Small intestine (tissue), 7 donors: ENCODE measurements at regions not wholly inside any gene's neighbourhood (a gene's known extent, or its start where the extent isn't known, plus 50 kb on each side); places are given as distances from the start of the nearest gene placed in this dataset.
A peak's percentile ranks its signal among the peaks of the same experiment; 100 is the strongest.
"Not testable (repeated sequence)": the region's sequence is repeated elsewhere in the genome, so short reads cannot be mapped to it uniquely, and the experiment has no call there.

Experiments
- DNase-seq, 2 donors: peaks; one replicate each; pipeline versions ENCODE4 v3.0.0 to v3.0.0-alpha.2; 2013
- FAIRE-seq: peaks from 2 replicates; lab custom pipeline; 2012; peaks lifted over from hg19 to GRCh38; lab: Jason Lieb, UNC
- H3K27ac ChIP-seq, 3 donors: one replicate each; pipeline ENCODE4 v1.5.1; 2013; ENCODE audit warnings: low read length in 2 of 3, mild to moderate bottlenecking in 2 of 3, control low read depth in 1 of 3, inconsistent platforms in 1 of 3, low read depth in 1 of 3, moderate library complexity in 1 of 3
- H3K27me3 ChIP-seq, 3 donors: one replicate each; pipeline ENCODE4 v1.6.1; 2013; ENCODE audit warnings: low read length in 3 of 3, inconsistent platforms in 1 of 3; ENCODE audit not compliant: control insufficient read depth in 3 of 3, insufficient read depth in 3 of 3
- H3K36me3 ChIP-seq, 3 donors: one replicate each; pipeline ENCODE4 v1.6.1; 2013; ENCODE audit warnings: low read length in 3 of 3, inconsistent platforms in 1 of 3, low read depth in 1 of 3, mild to moderate bottlenecking in 1 of 3, moderate library complexity in 1 of 3; ENCODE audit not compliant: control insufficient read depth in 3 of 3, insufficient read depth in 2 of 3
- H3K4me1 ChIP-seq, 3 donors: one replicate each; pipeline ENCODE4 v1.6.1; 2013; ENCODE audit warnings: low read length in 2 of 3, inconsistent platforms in 1 of 3, low read depth in 1 of 3, mild to moderate bottlenecking in 1 of 3, moderate library complexity in 1 of 3; ENCODE audit not compliant: control insufficient read depth in 3 of 3, insufficient read depth in 2 of 3
- H3K4me3 ChIP-seq, 3 donors: one replicate each; pipeline ENCODE4 v1.5.1; 2013; ENCODE audit warnings: low read length in 3 of 3, control low read depth in 1 of 3, inconsistent platforms in 1 of 3, low read depth in 1 of 3, mild to moderate bottlenecking in 1 of 3, moderate library complexity in 1 of 3
- H3K9me3 ChIP-seq, 2 donors: one replicate each; pipeline ENCODE4 v1.6.1; 2013; ENCODE audit warnings: low read depth in 1 of 2, low read length in 1 of 2; ENCODE audit not compliant: control insufficient read depth in 2 of 2, insufficient read depth in 1 of 2
- WGBS, 3 donors: extraction: QIAGEN DNeasy Blood & Tissue Kit; methylation state at CpG; one replicate each; pipeline ENCODE4 v1.1.7; 2013; 5-methylcytosine and 5-hydroxymethylcytosine counted together
- donor health status: healthy with polysubstance abuse.
- donor health status: control.
- donor health status: control.
- donor health status: Bipolar disorder and iron deficiency.
- donor health status: healthy.

DNA sequence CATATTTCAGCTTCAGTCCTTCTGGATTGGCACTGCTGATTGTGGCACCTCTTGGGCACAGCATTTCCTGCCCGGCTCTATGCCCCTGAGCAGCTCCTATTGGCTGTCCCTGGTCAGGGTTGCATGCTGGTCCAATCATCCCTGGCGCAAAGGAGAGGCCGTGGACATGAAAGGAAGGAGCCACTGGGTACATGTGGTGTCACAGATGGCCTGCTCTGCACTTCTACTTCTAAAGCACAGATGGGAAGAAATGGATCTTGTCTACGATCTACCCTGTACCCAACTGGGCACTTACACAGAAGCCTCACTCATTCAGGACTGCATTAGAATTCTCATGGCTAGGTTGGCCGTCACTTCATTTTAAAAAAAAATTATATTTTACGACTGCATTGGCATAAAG lies 232.5 kb downstream of the SHQ1 start:
- DNase-seq, result no peak
- no peaks in the 10 kb centered on the region for H3K36me3 ChIP-seq
- peaks cover 0 to 5% of the 10 kb centered on the region in 2 donors for H3K9me3 ChIP-seq
- H3K27ac ChIP-seq, result peak overlapping the region in 1 of 3 donors; percentile 73
- no peak for FAIRE-seq
- H3K4me1 ChIP-seq, result peaks cover 0 to 32% (median 10%) of the 10 kb centered on the region in 3 donors
- H3K4me3 ChIP-seq, result no peak overlapping the region
- whole genome bisulfite sequencing, 3 donors, result 95 to 96% (median 95%) methylated on average over 6 of the region's 6 CpGs
- H3K27me3 ChIP-seq, result no peaks in the 10 kb centered on the region

DNA sequence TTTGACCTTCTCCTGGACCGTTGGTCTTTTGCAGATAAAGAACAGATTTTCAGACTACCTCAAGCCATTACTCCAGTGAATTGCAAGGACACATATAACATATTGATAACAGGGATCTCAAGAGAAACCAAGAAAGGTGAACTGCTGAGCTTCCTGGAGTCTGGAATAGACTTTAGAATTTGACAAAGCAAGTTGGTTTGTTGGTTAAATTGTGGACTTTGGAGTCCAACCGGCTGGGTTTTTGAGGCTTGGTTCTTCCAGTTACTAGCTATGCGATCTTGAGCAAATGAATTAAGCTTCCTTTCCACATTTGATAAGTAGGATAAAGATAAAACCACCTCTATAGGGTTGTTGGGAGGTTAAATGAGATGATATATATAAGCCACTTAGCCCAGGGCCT lies 233.1 kb downstream of the SHQ1 start:
- FAIRE-seq (no peak), DNase-seq (peak; percentile 69 to 87)
- H3K27ac ChIP-seq, result peak overlapping the region in 1 of 3 donors; percentile 73
- H3K27me3 ChIP-seq, result no peaks in the 10 kb centered on the region
- no peaks in the 10 kb centered on the region for H3K36me3 ChIP-seq
- H3K9me3 ChIP-seq, result peaks cover 0 to 5% of the 10 kb centered on the region in 2 donors
- peaks cover 0 to 32% (median 10%) of the 10 kb centered on the region in 3 donors for H3K4me1 ChIP-seq
- 14 to 54% (median 36%) methylated on average over 3 of the region's 3 CpGs for WGBS, 3 donors
- no peak overlapping the region for H3K4me3 ChIP-seq

DNA sequence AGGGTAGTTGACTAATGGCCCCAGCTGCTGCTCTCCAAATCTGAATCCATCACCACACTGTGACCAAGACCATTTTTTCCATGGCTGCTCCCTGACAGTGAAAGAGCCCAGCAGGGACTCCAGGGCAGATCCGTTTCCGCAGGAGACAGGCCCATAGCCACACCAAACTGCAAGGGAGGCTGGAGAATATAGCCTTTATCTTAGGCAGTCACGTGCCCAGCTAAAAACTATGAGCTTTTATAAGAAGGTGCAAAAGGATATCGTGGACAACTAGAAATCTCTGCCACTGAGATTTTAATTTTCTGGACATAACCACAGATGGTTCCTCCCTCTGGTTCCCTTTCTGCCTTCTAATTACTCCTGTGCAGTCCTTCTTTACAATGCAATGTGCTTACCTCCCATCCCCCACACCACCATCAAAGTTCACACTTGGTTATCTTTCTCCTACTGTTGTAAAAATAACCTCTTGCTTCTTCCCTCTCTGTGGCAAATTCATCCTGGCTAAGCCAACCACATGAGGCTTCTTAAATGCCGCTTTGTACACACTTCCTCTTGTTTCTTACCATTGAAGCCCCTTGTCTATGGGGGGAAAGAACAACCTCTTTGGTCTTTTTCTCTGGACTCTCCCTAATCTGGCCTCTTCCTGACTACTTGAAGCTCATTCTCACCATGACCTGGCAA lies 233.7 kb downstream of the SHQ1 start:
- no peak for FAIRE-seq
- Histone ChIP-seq H3K36me3 (no peaks in the 10 kb centered on the region), H3K27ac (peak overlapping the region in 1 of 3 donors; percentile 73), H3K4me1 (peaks cover 0 to 32% (median 10%) of the 10 kb centered on the region in 3 donors), H3K4me3 (no peak overlapping the region), H3K27me3 (no peaks in the 10 kb centered on the region), H3K9me3 (peaks cover 0 to 5% of the 10 kb centered on the region in 2 donors)
- WGBS, 3 donors, result 83 to 93% (median 84%) methylated on average over 5 of the region's 5 CpGs
- peak; percentile 65 to 70 for DNase-seq

DNA sequence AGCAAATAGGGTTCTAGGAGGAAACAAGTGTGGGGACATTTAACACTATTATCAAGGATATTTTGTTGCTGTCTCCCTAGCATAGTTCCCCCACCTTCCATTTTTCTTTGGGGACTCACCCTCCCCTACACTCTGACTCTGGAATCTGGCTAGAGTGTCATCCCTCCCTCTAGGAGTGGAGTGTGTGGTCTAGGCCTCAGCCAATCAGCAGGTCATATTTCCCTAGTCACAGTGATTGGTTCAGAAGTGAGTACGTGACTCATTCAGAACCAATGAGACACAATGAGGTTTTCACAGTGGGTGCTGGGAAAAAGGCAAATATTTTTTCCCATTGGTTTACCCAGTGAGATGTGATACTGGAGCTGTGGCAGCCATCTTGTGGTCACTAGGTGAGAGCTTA lies 234.4 kb downstream of the SHQ1 start:
- Histone ChIP-seq H3K27me3 (no peaks in the 10 kb centered on the region), H3K4me1 (peaks cover 0 to 32% (median 10%) of the 10 kb centered on the region in 3 donors), H3K4me3 (no peak overlapping the region), H3K36me3 (no peaks in the 10 kb centered on the region), H3K27ac (no peak overlapping the region), H3K9me3 (peaks cover 0 to 5% of the 10 kb centered on the region in 2 donors)
- FAIRE-seq (no peak), DNase-seq (no peak)
- WGBS, 3 donors, result 96 to 100% (median 97%) methylated on average over 1 of the region's 1 CpG

DNA sequence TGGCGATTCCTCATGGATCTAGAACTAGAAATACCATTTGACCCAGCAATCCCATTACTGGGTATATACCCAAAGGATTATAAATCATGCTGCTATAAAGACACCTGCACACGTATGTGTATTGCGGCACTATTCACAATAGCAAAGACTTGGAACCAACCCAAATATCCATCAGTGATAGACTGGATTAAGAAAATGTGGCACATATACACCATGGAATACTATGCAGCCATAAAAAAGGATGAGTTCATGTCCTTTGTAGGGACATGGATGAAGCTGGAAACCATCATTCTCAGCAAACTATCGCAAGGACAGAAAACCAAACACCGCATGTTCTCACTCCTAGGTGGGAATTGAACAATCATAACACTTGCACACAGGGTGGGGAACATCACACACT lies 239.1 kb downstream of the SHQ1 start:
- H3K4me3 ChIP-seq, H3K4me1 ChIP-seq, H3K9me3 ChIP-seq, H3K27me3 ChIP-seq, DNase-seq, H3K36me3 ChIP-seq, FAIRE-seq, H3K27ac ChIP-seq: not testable (repeated sequence)
- WGBS, 3 donors, result 94 to 97% (median 97%) methylated on average over 4 to 5 of the region's 5 CpGs

DNA sequence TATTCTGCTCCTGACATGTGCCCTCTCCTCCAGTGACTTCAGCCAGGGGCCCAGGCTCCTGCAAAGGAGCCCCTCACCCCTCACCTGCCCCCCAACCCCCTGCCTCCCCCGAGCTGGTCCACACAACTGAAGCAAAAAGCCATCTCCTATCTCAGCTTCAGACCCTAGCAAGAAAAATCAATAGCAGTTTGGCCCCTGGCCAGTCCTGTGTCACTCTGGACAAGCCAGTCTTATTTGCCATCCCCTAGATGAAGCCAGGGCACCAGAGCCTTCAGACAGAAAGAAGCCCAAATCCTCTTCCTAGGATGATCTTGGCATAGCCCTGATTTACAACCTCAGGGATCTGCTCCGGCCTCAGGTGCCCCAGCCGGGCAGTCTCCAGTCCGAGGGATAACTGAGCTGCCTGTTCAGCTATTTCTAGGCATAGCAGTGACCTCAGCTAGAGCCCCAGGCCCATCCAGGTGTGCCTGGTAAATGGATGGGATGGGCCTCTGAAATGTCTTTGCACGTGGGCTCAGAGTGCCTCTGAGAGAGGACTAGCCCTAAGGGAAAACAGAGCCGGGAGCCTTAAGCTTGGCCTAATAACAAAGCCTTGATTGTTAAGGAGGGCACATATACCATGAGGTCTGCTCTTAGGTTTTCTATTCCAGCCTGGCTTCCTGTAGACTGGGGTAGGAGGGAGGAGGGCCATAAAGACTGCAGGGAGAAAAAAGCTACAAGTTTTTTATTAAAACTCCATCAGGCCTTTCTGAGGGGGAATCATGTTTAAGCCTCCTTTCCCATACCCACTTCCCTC lies 242.0 kb downstream of the SHQ1 start:
- Histone ChIP-seq H3K9me3 (no peaks in the 10 kb centered on the region), H3K4me1 (no peaks in the 10 kb centered on the region), H3K27me3 (no peaks in the 10 kb centered on the region), H3K36me3 (no peaks in the 10 kb centered on the region), H3K4me3 (no peak overlapping the region), H3K27ac (no peak overlapping the region)
- DNase-seq (no peak), FAIRE-seq (no peak)
- 53 to 80% (median 57%) methylated on average over 6 of the region's 6 CpGs for WGBS, 3 donors

- no peak overlapping the region for H3K27ac ChIP-seq
- FAIRE-seq, result no peak
- no peak overlapping the region for H3K4me3 ChIP-seq
- WGBS, 3 donors, result 57 to 83% (median 71%) methylated on average over 3 of the region's 3 CpGs
- no peaks in the 10 kb centered on the region for H3K4me1 ChIP-seq
- no peaks in the 10 kb centered on the region for H3K27me3 ChIP-seq
- no peaks in the 10 kb centered on the region for H3K36me3 ChIP-seq
- H3K9me3 ChIP-seq, result no peaks in the 10 kb centered on the region
- DNase-seq, result no peak
Measured at GRCh38 chr3:72604328-72604727, 243.9 kb downstream of the SHQ1 start.

GRCh38 chr3:72601983-72602750 lies 246.1 kb downstream of the SHQ1 start:
- no peak overlapping the region for H3K27ac ChIP-seq
- H3K27me3 ChIP-seq, result no peaks in the 10 kb centered on the region
- no peak for DNase-seq
- no peak overlapping the region for H3K4me3 ChIP-seq
- 85 to 89% (median 86%) methylated on average over 4 of the region's 4 CpGs for WGBS, 3 donors
- no peaks in the 10 kb centered on the region for H3K36me3 ChIP-seq
- H3K4me1 ChIP-seq, result no peaks in the 10 kb centered on the region
- H3K9me3 ChIP-seq, result no peaks in the 10 kb centered on the region
- no peak for FAIRE-seq
